ENCODE measurements at regions not wholly inside any gene's neighbourhood (a gene's known extent, or its start where the extent isn't known, plus 50 kb on each side); places are given as distances from the start of the nearest gene placed in this dataset.

GRCh38 chr12:39127401-39127800 lies 222.0 kb upstream of the CPNE8 start:
- no peak for TF ChIP-seq CTCF (IDR thresholded peaks at IDR 0.05)
- no peak for TF ChIP-seq EZH2 (IDR thresholded peaks at IDR 0.05)
- TF ChIP-seq EZH2phosphoT487 (IDR thresholded peaks at IDR 0.05) = no peak
